PC-9 (cell line): ENCODE measurements at regions not wholly inside any gene's neighbourhood (a gene's known extent, or its start where the extent isn't known, plus 50 kb on each side); places are given as distances from the start of the nearest gene placed in this dataset.

Experiments
- BruUV-seq: library from RNA; stranded (reverse); fragments of 400-500 nt; replicated peaks from 2 replicates; lab custom pipeline; 2021; lab: Mats Ljungman, UMichigan
- CTCF ChIA-PET: fragments of 300-600 bp; sonication (Branson Sonifier 250); formaldehyde crosslinking; loops from one replicate; lab custom pipeline; 2022; ENCODE audit warnings: antibody characterized with exemption; lab: Charles Lee
- POLR2A ChIA-PET: fragments of 300-600 bp; sonication (Branson Sonifier 250); formaldehyde crosslinking; loops from one replicate; lab custom pipeline; 2022; ENCODE audit warnings: antibody characterized with exemption; ENCODE audit not compliant: unreplicated experiment; lab: Charles Lee
- DNase-seq, 2 experiments: peaks; one replicate each; pipeline versions ENCODE4 v3.0.0 to v3.0.0-alpha.2; 2015 to 2022; ENCODE audit warnings: mixed read lengths in 1 of 2
- H2AFZ ChIP-seq: fragments of 200-600 bp; sonication (generic); 2 replicates; pipeline ENCODE4 v1.8.1; 2017; ENCODE audit warnings: antibody characterized with exemption
- H3F3A ChIP-seq: fragments of 200-600 bp; sonication (generic); 2 replicates; pipeline ENCODE4 v1.8.1; 2017; ENCODE audit warnings: antibody characterized with exemption, mild to moderate bottlenecking, low read depth; ENCODE audit not compliant: insufficient read depth
- H3K27ac ChIP-seq: fragments of 200-600 bp; sonication (generic); 2 replicates; pipeline ENCODE4 v1.6.1; 2016; ENCODE audit warnings: mixed run types
- H3K27me3 ChIP-seq: fragments of 200-600 bp; sonication (generic); 2 replicates; pipeline ENCODE4 v1.6.1; 2016; ENCODE audit warnings: low read depth, mixed run types; ENCODE audit not compliant: insufficient read depth
- H3K36me3 ChIP-seq: fragments of 200-600 bp; sonication (generic); 2 replicates; pipeline ENCODE4 v1.6.1; 2016; ENCODE audit warnings: low read depth, mixed run types
- H3K4me1 ChIP-seq: fragments of 200-600 bp; sonication (generic); replicated peaks from 2 replicates; pipeline ENCODE4 v1.6.1; 2016; ENCODE audit warnings: mixed run types; ENCODE audit not compliant: insufficient read depth
- H3K4me2 ChIP-seq: fragments of 200-600 bp; sonication (generic); 2 replicates; pipeline ENCODE4 v1.6.1; 2017; ENCODE audit warnings: mixed run types
- H3K4me3 ChIP-seq: fragments of 200-600 bp; sonication (generic); 2 replicates; pipeline ENCODE4 v1.6.1; 2016; ENCODE audit warnings: mixed run types
- H3K79me2 ChIP-seq: fragments of 200-600 bp; sonication (generic); 2 replicates; pipeline ENCODE4 v1.6.1; 2017; ENCODE audit warnings: low read depth, mixed run types
- H3K9me2 ChIP-seq: fragments of 200-600 bp; sonication (generic); 2 replicates; pipeline ENCODE4 v1.8.1; 2017; ENCODE audit warnings: mild to moderate bottlenecking; ENCODE audit not compliant: insufficient read depth
- H3K9me3 ChIP-seq: fragments of 200-600 bp; sonication (generic); 2 replicates; pipeline ENCODE4 v1.8.1; 2016; ENCODE audit warnings: low read depth; ENCODE audit not compliant: insufficient read depth
- H4K20me1 ChIP-seq: fragments of 200-600 bp; sonication (generic); 2 replicates; pipeline ENCODE4 v1.8.1; 2017; ENCODE audit not compliant: insufficient read depth
- EZH2 ChIP-seq: fragments of 200-600 bp; sonication (generic); IDR thresholded peaks from 2 replicates; pipeline ENCODE4 v1.8.0; 2017; ENCODE audit warnings: antibody characterized with exemption, low read depth
- intact Hi-C: fragments of 100-400 bp; cut with micrococcal nuclease; formaldehyde crosslinking; loops from one replicate; pipeline ENCODE4 v1.10.0; 2022; ENCODE audit not compliant: unreplicated experiment
- TF ChIP-seq, protein P1 (sequence below): fragments of 200-600 bp; sonication (generic); conservative IDR thresholded peaks from 2 replicates; pipeline ENCODE4 v1.6.1; 2017; ENCODE audit warnings: mixed run types, antibody characterized with exemption, mild to moderate bottlenecking, moderate library complexity

DNA sequence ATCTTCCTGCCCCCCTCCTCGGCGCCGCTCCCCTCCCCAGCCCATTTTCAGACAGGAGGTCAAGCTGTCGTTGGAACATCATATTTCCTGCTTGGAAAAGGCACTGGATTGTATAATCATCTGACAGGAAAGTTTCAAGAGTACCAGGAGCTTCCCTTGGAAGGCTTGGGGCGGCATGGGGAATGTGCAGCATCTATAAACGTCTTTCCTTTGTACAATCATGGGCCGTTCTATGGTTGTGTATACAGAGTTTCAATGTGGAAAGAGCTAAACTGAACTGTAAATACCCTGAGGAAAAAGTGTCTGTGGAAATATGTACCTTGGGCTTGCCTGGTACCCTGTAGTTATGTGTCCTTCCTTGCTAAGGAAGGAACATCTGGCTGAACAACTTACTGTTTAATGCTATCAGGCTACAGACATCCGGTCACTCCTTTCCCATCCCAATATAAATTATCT lies 368.1 kb upstream of the ADGRL2 start:
- no peaks in the 10 kb centered on the region for H3K79me2 ChIP-seq
- H3K4me1 ChIP-seq, result no peaks in the 10 kb centered on the region
- POLR2A ChIA-PET, result no interaction called here
- no peak overlapping the region for H2AFZ ChIP-seq
- H3K36me3 ChIP-seq, result no peaks in the 10 kb centered on the region
- no peaks in the 10 kb centered on the region for H3K9me3 ChIP-seq
- DNase-seq, result no peak
- H3K9me2 ChIP-seq, result no peaks in the 10 kb centered on the region
- BruUV-seq, result no TSS peak
- H3K27ac ChIP-seq, result no peak overlapping the region
- no peak overlapping the region for H3K4me2 ChIP-seq
- no peak for TF ChIP-seq EZH2
- CTCF ChIA-PET, result no interaction called here
- no peaks in the 10 kb centered on the region for H3F3A ChIP-seq
- H3K4me3 ChIP-seq, result no peak overlapping the region
- H3K27me3 ChIP-seq, result no peaks in the 10 kb centered on the region
- intact Hi-C loops, result no loop called here
- H4K20me1 ChIP-seq, result no peaks in the 10 kb centered on the region

DNA sequence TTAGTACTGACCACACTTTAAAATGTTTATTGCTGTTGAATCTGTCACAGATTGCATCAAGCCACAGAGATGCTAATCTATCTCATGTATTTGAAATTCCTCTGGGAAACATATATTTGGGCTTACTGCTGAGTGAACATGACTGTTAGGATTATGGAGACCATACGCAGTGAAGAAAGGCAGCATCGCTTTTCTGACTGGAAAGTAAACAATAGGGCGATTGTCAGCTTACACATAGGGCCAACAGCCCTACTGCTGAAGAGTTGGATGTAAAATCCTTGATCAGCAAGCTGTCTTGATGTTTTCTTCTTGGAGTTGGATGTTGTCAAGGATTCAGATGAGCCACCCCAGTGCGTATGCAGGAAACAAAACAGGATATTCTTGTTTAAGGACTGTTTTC lies 368.7 kb upstream of the ADGRL2 start:
- Histone ChIP-seq H2AFZ (no peak overlapping the region), H3K4me2 (no peak overlapping the region), H3K36me3 (no peaks in the 10 kb centered on the region), H3K9me2 (no peaks in the 10 kb centered on the region), H3K4me3 (no peak overlapping the region), H3K9me3 (no peaks in the 10 kb centered on the region), H3F3A (no peaks in the 10 kb centered on the region), H3K4me1 (no peaks in the 10 kb centered on the region), H4K20me1 (no peaks in the 10 kb centered on the region), H3K27me3 (no peaks in the 10 kb centered on the region), H3K27ac (no peak overlapping the region), H3K79me2 (no peaks in the 10 kb centered on the region)
- TF ChIP-seq, protein P1, sequence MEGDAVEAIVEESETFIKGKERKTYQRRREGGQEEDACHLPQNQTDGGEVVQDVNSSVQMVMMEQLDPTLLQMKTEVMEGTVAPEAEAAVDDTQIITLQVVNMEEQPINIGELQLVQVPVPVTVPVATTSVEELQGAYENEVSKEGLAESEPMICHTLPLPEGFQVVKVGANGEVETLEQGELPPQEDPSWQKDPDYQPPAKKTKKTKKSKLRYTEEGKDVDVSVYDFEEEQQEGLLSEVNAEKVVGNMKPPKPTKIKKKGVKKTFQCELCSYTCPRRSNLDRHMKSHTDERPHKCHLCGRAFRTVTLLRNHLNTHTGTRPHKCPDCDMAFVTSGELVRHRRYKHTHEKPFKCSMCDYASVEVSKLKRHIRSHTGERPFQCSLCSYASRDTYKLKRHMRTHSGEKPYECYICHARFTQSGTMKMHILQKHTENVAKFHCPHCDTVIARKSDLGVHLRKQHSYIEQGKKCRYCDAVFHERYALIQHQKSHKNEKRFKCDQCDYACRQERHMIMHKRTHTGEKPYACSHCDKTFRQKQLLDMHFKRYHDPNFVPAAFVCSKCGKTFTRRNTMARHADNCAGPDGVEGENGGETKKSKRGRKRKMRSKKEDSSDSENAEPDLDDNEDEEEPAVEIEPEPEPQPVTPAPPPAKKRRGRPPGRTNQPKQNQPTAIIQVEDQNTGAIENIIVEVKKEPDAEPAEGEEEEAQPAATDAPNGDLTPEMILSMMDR, result no peak
- TF ChIP-seq EZH2, result no peak
- ChIA-PET CTCF (no interaction called here), POLR2A (no interaction called here)
- no peak for DNase-seq
- intact Hi-C loops, result no loop called here
- BruUV-seq, result no TSS peak

- intact Hi-C loops, result no loop called here
- POLR2A ChIA-PET, result no interaction called here
- Histone ChIP-seq H3K9me3 (no peaks in the 10 kb centered on the region), H3K4me2 (no peak overlapping the region), H3K79me2 (no peaks in the 10 kb centered on the region), H4K20me1 (no peaks in the 10 kb centered on the region), H3F3A (no peaks in the 10 kb centered on the region), H3K4me3 (no peak overlapping the region), H3K27ac (no peak overlapping the region), H3K27me3 (no peaks in the 10 kb centered on the region), H3K36me3 (no peaks in the 10 kb centered on the region), H2AFZ (no peak overlapping the region), H3K9me2 (no peaks in the 10 kb centered on the region), H3K4me1 (no peaks in the 10 kb centered on the region)
- TF ChIP-seq, protein P1, result no peak
- TF ChIP-seq EZH2, result no peak
- CTCF ChIA-PET, result no interaction called here
- DNase-seq, result no peak
- no TSS peak for BruUV-seq
These were observed 369.1 kb upstream of the ADGRL2 start for GRCh38 chr1:81431624-81432000.

DNA sequence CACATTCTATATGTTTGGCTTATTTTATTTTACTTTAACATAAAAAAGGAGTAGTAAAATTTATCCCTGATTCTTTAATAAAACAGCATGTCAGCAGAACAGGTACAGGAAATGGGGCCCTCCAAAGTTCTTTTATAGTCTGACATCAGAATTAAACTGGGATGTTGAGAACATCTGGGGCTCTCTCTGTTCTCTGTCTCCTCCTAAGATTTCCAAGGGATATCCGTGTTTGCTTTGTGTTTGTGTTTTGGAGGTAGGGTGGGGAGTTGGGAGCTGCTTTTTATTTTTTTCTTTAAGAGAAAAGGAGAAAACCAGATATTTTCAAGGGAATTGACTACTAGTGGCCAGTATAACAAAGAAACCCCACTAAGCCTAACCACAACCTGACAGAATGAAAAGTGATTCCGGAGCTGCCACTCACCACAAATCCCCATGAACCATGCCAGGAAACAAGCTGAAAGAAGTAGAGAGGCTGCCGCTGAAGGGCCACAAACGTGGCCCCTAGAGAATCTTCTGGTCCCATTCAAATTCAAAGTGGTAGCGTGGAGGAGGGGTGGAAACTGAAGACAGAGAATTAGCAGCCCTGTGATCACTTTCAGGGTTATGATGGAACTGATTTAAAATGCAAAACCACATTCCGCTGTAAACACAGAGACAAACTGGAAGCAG lies 369.6 kb upstream of the ADGRL2 start:
- no peaks in the 10 kb centered on the region for H3K36me3 ChIP-seq
- no peaks in the 10 kb centered on the region for H3K79me2 ChIP-seq
- H3K27ac ChIP-seq, result no peak overlapping the region
- intact Hi-C loops, result no loop called here
- ChIA-PET CTCF (no interaction called here), POLR2A (no interaction called here)
- H3K4me3 ChIP-seq, result no peak overlapping the region
- H3K4me2 ChIP-seq, result no peak overlapping the region
- no peaks in the 10 kb centered on the region for H3K9me2 ChIP-seq
- no peak for TF ChIP-seq EZH2
- TF ChIP-seq, protein P1, result no peak
- no peaks in the 10 kb centered on the region for H3K9me3 ChIP-seq
- no peaks in the 10 kb centered on the region for H3F3A ChIP-seq
- DNase-seq, result no peak
- H4K20me1 ChIP-seq, result no peaks in the 10 kb centered on the region
- no TSS peak for BruUV-seq
- H2AFZ ChIP-seq, result no peak overlapping the region
- no peaks in the 10 kb centered on the region for H3K27me3 ChIP-seq
- H3K4me1 ChIP-seq, result no peaks in the 10 kb centered on the region
